ENCODE measurements at regions not wholly inside any gene's neighbourhood (a gene's known extent, or its start where the extent isn't known, plus 50 kb on each side); places are given as distances from the start of the nearest gene placed in this dataset.

- no peak for DNase-seq (ENCODE audit: low read depth)
These were observed 401.8 kb downstream of the ARHGEF28 start for GRCh38 chr5:74027732-74028338.

DNA sequence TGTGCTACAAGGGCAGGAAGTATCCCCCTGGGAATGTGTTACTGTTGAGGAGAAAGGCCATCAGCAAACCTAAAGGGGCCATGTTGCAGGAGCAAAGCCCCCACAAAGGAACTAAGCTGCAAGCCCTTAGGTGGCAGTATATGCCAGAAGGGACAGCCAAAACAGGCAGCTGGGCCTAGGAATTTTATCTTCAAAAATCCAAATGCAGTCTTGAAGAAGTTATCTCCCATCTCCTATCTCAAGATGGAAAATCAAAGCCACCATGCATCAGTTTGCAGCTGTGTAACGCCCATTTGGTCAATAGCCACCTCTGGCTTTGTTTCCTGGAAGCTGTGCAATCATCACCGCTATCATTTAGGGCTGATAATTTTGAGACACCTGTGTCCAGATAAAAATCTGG, 400.3 kb downstream of the ARHGEF28 start:
- DNase-seq (ENCODE audit: low read depth), result no peak

- DNase-seq (ENCODE audit: low read depth), result no peak
These were observed 395.1 kb downstream of the ARHGEF28 start for GRCh38 chr5:74021126-74021525.

DNA sequence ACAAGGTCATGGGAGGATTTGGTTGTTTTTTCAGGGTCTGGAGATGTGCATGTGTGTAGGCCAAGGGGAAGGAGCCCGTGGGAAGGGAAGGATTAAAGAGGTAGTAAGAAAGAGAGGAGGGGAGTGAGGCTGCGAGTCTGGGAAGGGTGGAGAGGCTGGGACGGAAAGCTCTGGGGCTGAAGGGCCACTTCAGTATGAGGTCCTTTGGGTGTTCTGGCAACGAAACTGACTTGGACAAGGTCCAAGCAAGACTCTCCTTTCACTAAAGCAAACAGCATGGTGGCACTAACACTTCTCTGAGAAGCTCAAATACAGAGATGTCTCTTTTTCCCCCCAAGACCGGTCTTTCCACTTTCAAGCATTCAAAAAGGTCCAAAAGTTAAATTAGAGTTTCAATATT, 394.5 kb downstream of the ARHGEF28 start:
- DNase-seq (ENCODE audit: low read depth), result no peak

DNA sequence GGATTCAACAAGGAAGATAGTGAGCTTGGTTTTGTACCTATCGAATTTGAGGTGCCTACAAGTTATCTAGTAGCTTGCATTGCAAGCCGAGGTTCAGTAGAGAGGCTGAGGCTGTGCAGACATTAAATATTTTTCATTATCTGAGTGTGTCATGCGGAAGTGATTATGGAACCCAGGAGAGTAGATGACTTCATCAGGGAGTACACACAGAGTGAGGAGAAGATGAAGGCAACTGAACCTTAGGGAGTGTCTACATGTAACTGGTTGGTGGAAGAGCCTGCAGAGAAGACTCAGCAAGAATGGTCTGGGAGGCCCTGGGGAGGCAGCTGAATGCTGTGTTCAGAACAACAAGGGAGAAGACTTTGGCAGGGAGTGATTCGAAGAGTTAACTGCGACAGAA, 393.9 kb downstream of the ARHGEF28 start:
- no peak for DNase-seq (ENCODE audit: low read depth)

DNA sequence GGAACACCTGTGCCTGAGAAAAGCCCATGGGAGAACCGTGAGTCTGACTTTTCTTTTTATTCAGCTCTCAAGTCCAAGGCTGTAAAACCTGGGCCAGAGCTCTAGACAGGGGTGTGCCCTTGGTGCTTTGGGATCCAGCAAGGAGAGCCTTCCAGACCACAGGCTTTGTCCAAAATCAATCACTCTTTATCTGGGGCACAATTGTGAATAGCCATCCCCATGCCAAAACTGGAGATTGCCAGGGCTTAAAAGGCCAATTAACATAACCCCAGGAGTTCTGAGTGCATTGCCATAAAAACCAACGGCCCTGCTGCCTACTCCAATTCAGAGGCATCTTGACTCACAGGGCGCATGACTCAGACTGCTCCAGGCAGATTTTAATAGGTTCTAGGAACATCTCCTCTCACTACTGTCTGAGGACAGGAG, 391.8 kb downstream of the ARHGEF28 start:
- no peak for DNase-seq (ENCODE audit: low read depth)

DNA sequence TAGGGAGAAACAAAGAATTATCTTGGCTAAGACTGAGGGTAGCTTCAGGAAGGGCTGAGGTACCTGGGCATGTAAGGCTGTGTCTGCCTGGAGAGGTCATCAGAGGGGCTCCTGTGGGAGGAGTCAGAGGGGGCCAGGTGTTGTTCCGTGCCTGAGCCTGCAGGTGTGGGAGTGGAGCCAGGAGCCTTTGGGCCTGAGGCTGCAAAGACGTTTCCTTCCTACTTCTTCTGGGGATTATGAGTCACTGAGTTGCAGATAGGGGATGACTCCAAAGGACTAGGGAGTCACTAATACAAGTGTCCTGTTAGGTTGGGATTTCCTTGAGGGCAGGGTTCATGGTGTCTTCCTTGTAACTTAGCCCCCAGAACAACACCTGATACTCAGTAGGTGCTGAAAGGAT, 391.1 kb downstream of the ARHGEF28 start:
- DNase-seq (ENCODE audit: low read depth), result no peak

GRCh38 chr5:74016373-74016772, 390.4 kb downstream of the ARHGEF28 start:
- no peak for DNase-seq (ENCODE audit: low read depth)

- no peak for DNase-seq (ENCODE audit: low read depth)
These were observed 389.7 kb downstream of the ARHGEF28 start for GRCh38 chr5:74015716-74016115.

GRCh38 chr5:74013222-74013621, 387.2 kb downstream of the ARHGEF28 start:
- no peak for DNase-seq (ENCODE audit: low read depth)

DNA sequence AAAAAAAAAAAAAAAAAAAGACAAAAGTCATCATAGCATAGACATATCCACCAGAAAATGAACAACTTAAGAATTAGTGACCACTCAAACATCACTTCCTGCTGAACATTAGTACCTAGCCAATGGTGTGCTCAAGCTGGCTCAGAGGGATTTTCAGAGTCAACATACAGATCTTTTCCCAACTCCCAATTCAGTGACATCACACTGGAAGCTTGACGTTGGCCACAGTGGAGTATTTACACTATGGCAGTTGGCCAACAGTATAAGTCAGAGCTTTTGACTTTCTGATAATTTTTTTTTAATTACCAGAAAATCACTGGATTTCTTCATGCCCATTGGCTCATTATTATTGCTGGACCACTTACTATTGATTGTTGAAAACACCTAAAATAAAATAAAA, 383.5 kb downstream of the ARHGEF28 start:
- no peak for DNase-seq (ENCODE audit: low read depth)

- no peak for DNase-seq (ENCODE audit: low read depth)
These were observed 381.2 kb downstream of the ARHGEF28 start for GRCh38 chr5:74007193-74007592.

DNA sequence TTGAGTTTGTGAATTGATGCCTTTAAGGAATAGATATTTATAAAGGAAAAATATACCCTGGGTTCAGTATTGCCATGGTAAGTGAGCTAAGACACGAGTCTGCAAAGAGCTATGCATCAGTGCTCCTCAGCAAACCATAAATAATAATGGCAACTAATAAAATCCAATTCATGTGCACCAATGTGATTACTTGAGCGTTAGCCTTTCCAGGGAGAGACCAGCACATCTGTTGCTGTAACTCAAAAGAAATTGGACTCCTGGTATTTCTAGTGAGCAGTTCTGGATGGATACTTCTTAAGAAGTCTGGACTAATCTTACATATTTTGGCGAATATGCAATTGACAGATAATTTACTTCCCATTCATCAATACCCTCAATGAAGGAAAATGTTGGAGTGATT, 373.3 kb downstream of the ARHGEF28 start:
- DNase-seq (ENCODE audit: low read depth), result no peak

DNA sequence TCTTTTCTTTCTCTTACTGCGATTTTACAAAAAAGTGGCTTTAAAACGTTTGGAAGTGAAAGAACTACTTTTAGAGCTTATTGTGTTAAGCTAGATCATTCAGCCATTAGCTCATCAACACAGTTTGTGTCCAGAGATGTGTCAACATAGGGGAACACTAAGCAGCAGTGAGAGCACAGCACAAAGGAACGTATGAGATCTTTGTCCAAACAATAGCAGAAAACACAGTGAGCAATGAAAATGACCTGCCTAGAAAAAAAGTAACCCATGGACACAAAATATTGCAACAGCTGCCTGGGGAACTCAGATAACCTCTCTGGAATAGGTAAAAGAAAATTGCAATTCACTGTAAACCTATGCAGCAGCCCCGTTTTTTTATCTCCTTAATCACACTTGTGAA, 372.5 kb downstream of the ARHGEF28 start:
- DNase-seq (ENCODE audit: low read depth), result no peak

DNA sequence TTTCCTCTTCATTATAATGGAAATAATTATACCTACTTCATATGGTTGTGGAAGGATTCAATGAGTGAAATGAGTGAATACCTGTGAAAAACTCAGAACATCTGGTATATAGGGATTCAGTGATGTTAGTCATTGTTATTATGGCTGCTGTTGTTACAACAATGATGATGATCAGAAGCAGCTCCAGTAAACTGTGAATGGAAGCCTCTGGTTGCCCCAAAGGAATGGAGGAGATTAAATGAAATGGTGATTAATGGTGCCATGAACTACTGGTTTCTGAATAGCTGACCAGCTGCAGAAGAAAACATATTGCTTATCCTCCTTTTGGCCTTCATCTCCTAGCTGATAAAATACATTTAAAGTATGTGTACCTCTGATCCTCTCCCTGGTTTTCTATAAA, 372.0 kb downstream of the ARHGEF28 start:
- DNase-seq (ENCODE audit: low read depth), result no peak

DNA sequence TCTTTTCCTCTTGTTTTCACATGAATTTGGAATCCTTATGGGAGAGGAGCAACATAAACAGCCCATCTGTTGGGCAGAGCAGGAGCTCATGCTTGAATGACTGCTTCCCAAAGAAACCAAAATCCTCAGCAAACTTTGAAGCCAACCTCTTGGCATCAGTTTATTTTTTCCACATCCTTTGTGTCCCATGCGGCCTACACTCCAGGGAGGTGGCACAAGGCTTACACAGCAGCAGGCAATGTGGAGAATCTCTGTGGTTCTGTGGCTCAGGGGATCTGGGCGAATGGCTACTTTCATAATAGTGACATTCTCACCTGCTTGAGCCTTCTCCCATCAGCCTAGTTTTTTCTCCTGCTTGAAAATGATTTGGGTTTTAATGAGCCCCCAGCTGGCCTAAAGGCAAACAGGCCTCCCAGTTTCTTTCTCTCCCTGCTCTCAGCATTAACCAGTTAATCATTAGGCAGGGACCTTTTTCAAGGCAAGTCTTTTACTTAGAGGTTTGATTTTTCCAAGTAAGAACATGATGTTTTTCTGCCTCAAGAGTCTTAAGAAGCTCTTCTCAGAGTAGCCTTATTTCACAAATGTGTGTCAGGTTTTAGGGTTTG, 370.3 kb downstream of the ARHGEF28 start:
- DNase-seq (ENCODE audit: low read depth), result no peak

DNA sequence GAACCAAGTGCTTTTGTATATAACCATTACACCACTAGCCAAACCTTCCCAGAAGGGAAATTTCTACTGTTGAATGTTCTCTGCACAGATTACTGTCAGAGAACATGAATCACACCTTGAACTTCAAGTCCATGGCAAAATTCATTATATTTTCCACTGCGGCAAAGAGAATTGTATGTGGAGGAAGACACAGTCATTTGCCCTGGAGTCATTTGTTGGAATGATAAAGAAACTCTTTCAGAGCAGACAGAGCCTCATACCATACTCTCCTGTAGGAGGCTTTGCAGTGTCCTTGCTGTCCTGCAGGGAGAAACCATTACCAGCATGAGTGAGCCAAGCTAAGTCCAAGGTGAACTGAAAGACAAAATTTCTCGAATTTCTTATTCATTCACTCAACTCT, 369.0 kb downstream of the ARHGEF28 start:
- no peak for DNase-seq (ENCODE audit: low read depth)
